H4 (cell line): ENCODE measurements at regions not wholly inside any gene's neighbourhood (a gene's known extent, or its start where the extent isn't known, plus 50 kb on each side); places are given as distances from the start of the nearest gene placed in this dataset.
"Not testable (repeated sequence)": the region's sequence is repeated elsewhere in the genome, so short reads cannot be mapped to it uniquely, and the experiment has no call there.

ENCODE experiments used
- DNase-seq: peaks from one replicate; pipeline ENCODE4 v3.0.0-alpha.2; 2015; ENCODE audit warnings: low spot score

- DNase-seq: no peak
These were observed 104.7 kb upstream of the TMEM132E start for GRCh38 chr17:34474706-34475105.

GRCh38 chr17:34472363-34472762 is 107.0 kb upstream of the TMEM132E start:
- no peak for DNase-seq

- not testable (repeated sequence) for DNase-seq
These were observed 108.1 kb upstream of the TMEM132E start for GRCh38 chr17:34471278-34471677.

- no peak for DNase-seq
These were observed 102.8 kb upstream of the CCL1 start for GRCh38 chr17:34465789-34466188.

- DNase-seq: no peak
These were observed 101.8 kb upstream of the CCL1 start for GRCh38 chr17:34464812-34465211.

GRCh38 chr17:34458266-34458665 is 95.2 kb upstream of the CCL1 start:
- no peak for DNase-seq

GRCh38 chr17:34456121-34456520 is 93.1 kb upstream of the CCL1 start:
- no peak for DNase-seq

GRCh38 chr17:34452769-34453168 is 89.7 kb upstream of the CCL1 start:
- DNase-seq: no peak

- DNase-seq: no peak
These were observed 88.3 kb upstream of the CCL1 start for GRCh38 chr17:34451313-34451712.

- no peak for DNase-seq
These were observed 84.4 kb upstream of the CCL1 start for GRCh38 chr17:34447406-34447805.

- no peak for DNase-seq
These were observed 82.1 kb upstream of the CCL1 start for GRCh38 chr17:34445101-34445500.

- no peak for DNase-seq
These were observed 80.8 kb upstream of the CCL1 start for GRCh38 chr17:34443619-34444469.

GRCh38 chr17:34442387-34443111 is 79.5 kb upstream of the CCL1 start:
- DNase-seq: no peak

- no peak for DNase-seq
These were observed 74.2 kb upstream of the CCL1 start for GRCh38 chr17:34437188-34437587.

- no peak for DNase-seq
These were observed 73.6 kb upstream of the CCL1 start for GRCh38 chr17:34436607-34437006.

- no peak for DNase-seq
These were observed 72.3 kb upstream of the CCL1 start for GRCh38 chr17:34435182-34435928.

- no peak for DNase-seq
These were observed 71.0 kb upstream of the CCL1 start for GRCh38 chr17:34434052-34434451.

- no peak for DNase-seq
These were observed 61.9 kb upstream of the CCL1 start for GRCh38 chr17:34424814-34425491.

GRCh38 chr17:34423978-34424813 is 61.2 kb upstream of the CCL1 start:
- no peak for DNase-seq

- not testable (repeated sequence) for DNase-seq
These were observed 60.3 kb upstream of the CCL1 start for GRCh38 chr17:34423315-34423714.

GRCh38 chr17:34420900-34421299 is 57.9 kb upstream of the CCL1 start:
- DNase-seq: no peak
